ENCODE measurements at regions not wholly inside any gene's neighbourhood (a gene's known extent, or its start where the extent isn't known, plus 50 kb on each side); places are given as distances from the start of the nearest gene placed in this dataset.
A peak's percentile ranks its signal among the peaks of the same experiment; 100 is the strongest.

GRCh38 chr2:136531731-136532130 lies 233.6 kb upstream of the THSD7B start:
- H2BK15ac ChIP-seq (replicated peaks; ENCODE audit: low read depth): no peak overlapping the region

DNA sequence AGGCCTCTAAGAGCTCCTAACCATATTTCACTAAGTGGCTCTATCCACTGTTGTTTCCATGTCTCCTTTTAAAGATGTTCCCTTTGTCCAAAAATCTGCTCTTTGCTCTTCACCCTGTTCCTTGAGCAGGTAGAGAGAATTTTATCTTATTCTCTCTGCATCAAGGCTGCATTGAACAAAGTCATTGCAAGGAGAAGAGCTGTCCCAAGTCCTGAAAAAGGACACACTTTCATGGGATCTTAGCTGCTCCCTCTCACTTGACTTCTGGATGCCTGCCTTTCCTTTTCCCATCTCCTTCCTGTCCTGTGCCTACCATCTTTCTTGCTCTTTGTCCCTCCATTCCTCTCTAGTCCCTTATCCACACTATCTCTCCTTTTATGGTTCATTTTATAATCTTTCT lies 235.2 kb upstream of the THSD7B start:
- H3K36me3 ChIP-seq (ENCODE audit: control insufficient read depth, insufficient read depth, low read length): no peaks in the 10 kb centered on the region
- H3K18ac ChIP-seq (ENCODE audit: low read length): no peak overlapping the region
- no peaks in the 10 kb centered on the region for H3K79me1 ChIP-seq (ENCODE audit: low read length)
- H3K27me3 ChIP-seq (ENCODE audit: insufficient read depth, low read length, poor library complexity): no peaks in the 10 kb centered on the region
- H2BK120ac ChIP-seq (ENCODE audit: low read depth, low read length): no peak overlapping the region
- H4K5ac ChIP-seq (ENCODE audit: low read length): no peak overlapping the region
- no peak overlapping the region for H3K9ac ChIP-seq (ENCODE audit: low read length)
- no peaks in the 10 kb centered on the region for H3K79me2 ChIP-seq (ENCODE audit: control insufficient read depth, insufficient read depth, low read length)
- H3K4me3 ChIP-seq (ENCODE audit: low read length): no peak overlapping the region
- no peak overlapping the region for H3K27ac ChIP-seq (ENCODE audit: low read depth, low read length)
- H2BK5ac ChIP-seq (ENCODE audit: low read length): no peak overlapping the region
- no peaks in the 10 kb centered on the region for H3K4me1 ChIP-seq (ENCODE audit: control insufficient read depth, low read depth, low read length)
- H3K4me2 ChIP-seq (ENCODE audit: low read length): no peak overlapping the region
- peak; percentile 49 for DNase-seq
- H3K23ac ChIP-seq (ENCODE audit: low read length): no peak overlapping the region
- H3K56ac ChIP-seq (ENCODE audit: low read length): no peak overlapping the region
- no peak overlapping the region for H4K8ac ChIP-seq (ENCODE audit: low read depth, low read length)
- H3K4ac ChIP-seq (ENCODE audit: low read depth, low read length): no peak overlapping the region
- H2AK5ac ChIP-seq (ENCODE audit: low read length): no peak overlapping the region
- no peak overlapping the region for H2BK15ac ChIP-seq (replicated peaks; ENCODE audit: low read depth)

More at GRCh38 chr2:136531731-136532130, 233.6 kb upstream of the THSD7B start:
- Histone ChIP-seq H2AK5ac (ENCODE audit: low read length) (no peak overlapping the region), H3K9ac (ENCODE audit: low read length) (no peak overlapping the region), H4K8ac (ENCODE audit: low read depth, low read length) (no peak overlapping the region), H3K79me2 (ENCODE audit: control insufficient read depth, insufficient read depth, low read length) (no peaks in the 10 kb centered on the region), H3K56ac (ENCODE audit: low read length) (no peak overlapping the region), H3K18ac (ENCODE audit: low read length) (no peak overlapping the region), H3K4me3 (ENCODE audit: low read length) (no peak overlapping the region), H3K4me1 (ENCODE audit: control insufficient read depth, low read depth, low read length) (no peaks in the 10 kb centered on the region), H4K5ac (ENCODE audit: low read length) (no peak overlapping the region), H3K79me1 (ENCODE audit: low read length) (no peaks in the 10 kb centered on the region), H3K4ac (ENCODE audit: low read depth, low read length) (no peak overlapping the region), H2BK120ac (ENCODE audit: low read depth, low read length) (no peak overlapping the region), H3K36me3 (ENCODE audit: control insufficient read depth, insufficient read depth, low read length) (no peaks in the 10 kb centered on the region), H3K27ac (ENCODE audit: low read depth, low read length) (no peak overlapping the region), H2BK5ac (ENCODE audit: low read length) (no peak overlapping the region), H3K23ac (ENCODE audit: low read length) (no peak overlapping the region), H3K4me2 (ENCODE audit: low read length) (no peak overlapping the region), H3K27me3 (ENCODE audit: insufficient read depth, low read length, poor library complexity) (no peaks in the 10 kb centered on the region)
- no peak for DNase-seq
- no CpG with 5 or more reads among the region's 2 CpGs for WGBS (ENCODE audit: extremely low coverage, insufficient coverage, low lambda C conversion rate)

GRCh38 chr2:136527560-136527959 lies 237.8 kb upstream of the THSD7B start:
- H3K79me1 ChIP-seq (ENCODE audit: low read length): no peaks in the 10 kb centered on the region
- no peak overlapping the region for H3K18ac ChIP-seq (ENCODE audit: low read length)
- no CpG with 5 or more reads among the region's 2 CpGs for WGBS (ENCODE audit: extremely low coverage, insufficient coverage, low lambda C conversion rate)
- no peak overlapping the region for H4K8ac ChIP-seq (ENCODE audit: low read depth, low read length)
- no peak overlapping the region for H2BK120ac ChIP-seq (ENCODE audit: low read depth, low read length)
- H3K4me3 ChIP-seq (ENCODE audit: low read length): no peak overlapping the region
- no peak overlapping the region for H3K27ac ChIP-seq (ENCODE audit: low read depth, low read length)
- DNase-seq: peak; percentile 81
- H2BK15ac ChIP-seq (replicated peaks; ENCODE audit: low read depth): no peak overlapping the region
- H3K9ac ChIP-seq (ENCODE audit: low read length): no peak overlapping the region
- H3K79me2 ChIP-seq (ENCODE audit: control insufficient read depth, insufficient read depth, low read length): no peaks in the 10 kb centered on the region
- peaks cover 2% of the 10 kb centered on the region for H3K27me3 ChIP-seq (ENCODE audit: insufficient read depth, low read length, poor library complexity)
- H3K36me3 ChIP-seq (ENCODE audit: control insufficient read depth, insufficient read depth, low read length): no peaks in the 10 kb centered on the region
- H3K4me2 ChIP-seq (ENCODE audit: low read length): no peak overlapping the region
- H3K4me1 ChIP-seq (ENCODE audit: control insufficient read depth, low read depth, low read length): no peaks in the 10 kb centered on the region
- no peak overlapping the region for H4K5ac ChIP-seq (ENCODE audit: low read length)
- H3K4ac ChIP-seq (ENCODE audit: low read depth, low read length): no peak overlapping the region
- no peak overlapping the region for H3K56ac ChIP-seq (ENCODE audit: low read length)
- no peak overlapping the region for H3K23ac ChIP-seq (ENCODE audit: low read length)
- H2AK5ac ChIP-seq (ENCODE audit: low read length): no peak overlapping the region
- H2BK5ac ChIP-seq (ENCODE audit: low read length): no peak overlapping the region

DNA sequence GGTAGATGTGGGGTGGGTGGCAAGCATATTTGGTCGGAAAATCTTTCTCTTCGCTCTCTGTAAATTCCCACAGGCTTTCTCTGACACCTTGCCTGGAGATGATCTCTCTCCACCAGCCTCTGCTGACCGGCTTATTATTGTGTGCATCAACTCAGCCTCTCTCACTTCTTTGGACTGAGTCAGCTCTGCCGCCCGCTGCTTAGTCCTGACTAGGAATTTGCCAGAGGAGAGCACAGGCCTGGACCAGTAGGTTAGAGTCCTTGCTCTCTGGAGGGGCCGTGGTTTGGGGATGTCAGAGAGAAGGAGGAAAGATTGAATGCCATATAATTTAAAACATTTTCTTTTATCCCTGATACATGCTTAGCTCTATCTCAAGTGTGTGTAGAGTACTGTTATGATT lies 242.6 kb upstream of the THSD7B start:
- Histone ChIP-seq H3K18ac (ENCODE audit: low read length) (no peak overlapping the region), H3K27ac (ENCODE audit: low read depth, low read length) (no peak overlapping the region), H2AK5ac (ENCODE audit: low read length) (no peak overlapping the region), H2BK5ac (ENCODE audit: low read length) (no peak overlapping the region), H4K8ac (ENCODE audit: low read depth, low read length) (no peak overlapping the region), H3K56ac (ENCODE audit: low read length) (no peak overlapping the region), H3K27me3 (ENCODE audit: insufficient read depth, low read length, poor library complexity) (peaks cover 4% of the 10 kb centered on the region), H3K79me2 (ENCODE audit: control insufficient read depth, insufficient read depth, low read length) (no peaks in the 10 kb centered on the region), H2BK120ac (ENCODE audit: low read depth, low read length) (no peak overlapping the region), H3K4ac (ENCODE audit: low read depth, low read length) (no peak overlapping the region), H4K5ac (ENCODE audit: low read length) (no peak overlapping the region), H3K23ac (ENCODE audit: low read length) (no peak overlapping the region), H3K9ac (ENCODE audit: low read length) (no peak overlapping the region), H3K79me1 (ENCODE audit: low read length) (no peaks in the 10 kb centered on the region), H3K4me1 (ENCODE audit: control insufficient read depth, low read depth, low read length) (peaks cover 3% of the 10 kb centered on the region), H3K4me2 (ENCODE audit: low read length) (no peak overlapping the region), H3K4me3 (ENCODE audit: low read length) (no peak overlapping the region), H2BK15ac (replicated peaks; ENCODE audit: low read depth) (no peak overlapping the region), H3K36me3 (ENCODE audit: control insufficient read depth, insufficient read depth, low read length) (no peaks in the 10 kb centered on the region)
- WGBS (ENCODE audit: extremely low coverage, insufficient coverage, low lambda C conversion rate): no CpG with 5 or more reads among the region's 6 CpGs
- no peak for DNase-seq

DNA sequence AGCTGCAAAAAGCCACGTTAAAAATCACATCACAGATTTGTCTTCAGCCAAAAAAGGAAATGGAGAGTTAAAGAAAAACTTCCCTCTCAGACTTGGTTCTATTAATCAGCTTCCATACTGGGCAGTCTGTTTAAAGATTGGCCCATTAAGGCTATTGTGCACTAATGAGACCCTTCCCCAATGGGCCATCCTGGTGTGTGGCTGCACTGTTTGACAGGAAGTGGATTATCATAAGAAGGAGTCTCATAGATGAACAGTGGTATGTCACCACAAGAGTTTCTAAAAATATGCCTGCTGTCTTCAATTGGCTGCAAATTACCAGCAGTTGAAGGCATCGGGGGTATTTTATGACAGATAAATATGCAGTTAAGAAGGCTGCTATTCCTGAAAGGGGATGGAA lies 247.6 kb upstream of the THSD7B start:
- Histone ChIP-seq H3K9ac (ENCODE audit: low read length) (no peak overlapping the region), H2BK5ac (ENCODE audit: low read length) (no peak overlapping the region), H3K4me2 (ENCODE audit: low read length) (no peak overlapping the region), H3K27me3 (ENCODE audit: insufficient read depth, low read length, poor library complexity) (peaks cover 3% of the 10 kb centered on the region), H3K79me2 (ENCODE audit: control insufficient read depth, insufficient read depth, low read length) (no peaks in the 10 kb centered on the region), H3K4me3 (ENCODE audit: low read length) (no peak overlapping the region), H3K4ac (ENCODE audit: low read depth, low read length) (no peak overlapping the region), H3K27ac (ENCODE audit: low read depth, low read length) (no peak overlapping the region), H2AK5ac (ENCODE audit: low read length) (no peak overlapping the region), H2BK120ac (ENCODE audit: low read depth, low read length) (no peak overlapping the region), H4K5ac (ENCODE audit: low read length) (no peak overlapping the region), H2BK15ac (replicated peaks; ENCODE audit: low read depth) (no peak overlapping the region), H3K23ac (ENCODE audit: low read length) (no peak overlapping the region), H3K79me1 (ENCODE audit: low read length) (no peaks in the 10 kb centered on the region), H3K36me3 (ENCODE audit: control insufficient read depth, insufficient read depth, low read length) (no peaks in the 10 kb centered on the region), H3K4me1 (ENCODE audit: control insufficient read depth, low read depth, low read length) (peaks cover 3% of the 10 kb centered on the region), H3K18ac (ENCODE audit: low read length) (no peak overlapping the region), H3K56ac (ENCODE audit: low read length) (no peak overlapping the region), H4K8ac (ENCODE audit: low read depth, low read length) (no peak overlapping the region)
- WGBS (ENCODE audit: extremely low coverage, insufficient coverage, low lambda C conversion rate): no CpG with 5 or more reads among the region's 2 CpGs
- no peak for DNase-seq

- Histone ChIP-seq H3K36me3 (ENCODE audit: control insufficient read depth, insufficient read depth, low read length) (no peaks in the 10 kb centered on the region), H3K4me2 (ENCODE audit: low read length) (no peak overlapping the region), H3K9ac (ENCODE audit: low read length) (no peak overlapping the region), H2BK5ac (ENCODE audit: low read length) (no peak overlapping the region), H2AK5ac (ENCODE audit: low read length) (no peak overlapping the region), H3K4me3 (ENCODE audit: low read length) (no peak overlapping the region), H3K79me1 (ENCODE audit: low read length) (no peaks in the 10 kb centered on the region), H4K8ac (ENCODE audit: low read depth, low read length) (no peak overlapping the region), H3K56ac (ENCODE audit: low read length) (no peak overlapping the region), H3K23ac (ENCODE audit: low read length) (no peak overlapping the region), H3K4ac (ENCODE audit: low read depth, low read length) (no peak overlapping the region), H3K4me1 (ENCODE audit: control insufficient read depth, low read depth, low read length) (no peaks in the 10 kb centered on the region), H2BK15ac (replicated peaks; ENCODE audit: low read depth) (no peak overlapping the region), H3K18ac (ENCODE audit: low read length) (no peak overlapping the region), H4K5ac (ENCODE audit: low read length) (no peak overlapping the region), H3K27me3 (ENCODE audit: insufficient read depth, low read length, poor library complexity) (peaks cover 3% of the 10 kb centered on the region), H2BK120ac (ENCODE audit: low read depth, low read length) (no peak overlapping the region), H3K79me2 (ENCODE audit: control insufficient read depth, insufficient read depth, low read length) (no peaks in the 10 kb centered on the region), H3K27ac (ENCODE audit: low read depth, low read length) (no peak overlapping the region)
- DNase-seq: peak; percentile 66
Observed at GRCh38 chr2:136510244-136510643, 255.1 kb upstream of the THSD7B start.
